ENCODE measurements at regions not wholly inside any gene's neighbourhood (a gene's known extent, or its start where the extent isn't known, plus 50 kb on each side); places are given as distances from the start of the nearest gene placed in this dataset.

DNA sequence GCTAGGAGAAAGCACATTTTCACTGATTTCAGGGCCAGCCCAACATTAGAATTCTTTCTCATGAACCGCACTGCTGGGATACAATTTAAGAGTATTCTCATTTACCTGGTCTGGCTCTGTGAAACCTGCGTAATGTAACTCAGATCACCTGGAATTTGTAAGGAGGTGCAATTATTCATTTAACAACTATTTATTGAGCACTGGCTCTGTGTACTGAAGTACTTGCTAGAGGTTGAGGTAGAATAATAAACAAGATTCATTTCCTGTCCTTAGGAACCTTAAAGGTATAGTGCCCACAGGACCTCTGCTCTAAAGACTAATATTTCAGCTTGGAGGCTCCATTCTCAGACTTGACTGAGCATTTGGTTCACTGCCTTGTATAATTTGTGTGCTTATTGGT is 242.2 kb upstream of the ZPLD1 start:
- TF ChIP-seq CTCF (conservative IDR thresholded peaks at IDR 0.05; ENCODE audit: low read depth, low read length) (no peak), EZH2 (IDR thresholded peaks at IDR 0.05; ENCODE audit: borderline replicate concordance, low read depth, low read length, poor library complexity, severe bottlenecking) (no peak)

All from A673 (cell line).